Stimulated activated memory B cell treated with anti-CD40 and anti-IgM and Interleukin-4, amounts not matched to agents 10 μg/mL and 1 μg/mL and 100 μg/mL, for 72 hours (primary cell): ENCODE measurements at regions not wholly inside any gene's neighbourhood (a gene's known extent, or its start where the extent isn't known, plus 50 kb on each side); places are given as distances from the start of the nearest gene placed in this dataset.

ENCODE experiments used
- ATAC-seq: fragments of 150-1000 bp; cut with Tn5 transposase; 2 replicates; pipeline ENCODE4 v1.10.0; 2021
- H3K27ac Mint-ChIP-seq: one replicate; pipeline ENCODE4 v1.8.0; 2022; ENCODE audit warnings: mild to moderate bottlenecking, mixed read lengths
- H3K27me3 Mint-ChIP-seq: one replicate; pipeline ENCODE4 v1.8.0; 2022; ENCODE audit warnings: mixed read lengths
- H3K36me3 Mint-ChIP-seq: one replicate; pipeline ENCODE4 v1.8.0; 2022; ENCODE audit warnings: mixed read lengths
- H3K4me1 Mint-ChIP-seq: one replicate; pipeline ENCODE4 v1.8.0; 2022; ENCODE audit warnings: mixed read lengths
- H3K4me3 Mint-ChIP-seq: one replicate; pipeline ENCODE4 v1.8.0; 2022; ENCODE audit warnings: mild to moderate bottlenecking, moderate library complexity, mixed read lengths
- H3K9me3 Mint-ChIP-seq: one replicate; pipeline ENCODE4 v1.8.0; 2022; ENCODE audit warnings: mixed read lengths

GRCh38 chr1:172960019-172960418 lies 90.7 kb downstream of the TNFSF18 start:
- Mint-ChIP-seq H3K27me3 (no peaks in the 10 kb centered on the region), H3K4me1 (peaks cover 8% of the 10 kb centered on the region), H3K9me3 (peaks cover 2% of the 10 kb centered on the region), H3K27ac (no peak overlapping the region), H3K4me3 (no peak overlapping the region), H3K36me3 (no peaks in the 10 kb centered on the region)
- ATAC-seq: no peak

GRCh38 chr1:172960454-172961208 lies 90.1 kb downstream of the TNFSF18 start:
- ATAC-seq: no peak
- Mint-ChIP-seq H3K27ac (no peak overlapping the region), H3K4me3 (no peak overlapping the region), H3K9me3 (peaks cover 2% of the 10 kb centered on the region), H3K36me3 (no peaks in the 10 kb centered on the region), H3K27me3 (no peaks in the 10 kb centered on the region), H3K4me1 (peaks cover 8% of the 10 kb centered on the region)

- H3K27me3 Mint-ChIP-seq: no peaks in the 10 kb centered on the region
- H3K4me1 Mint-ChIP-seq: peaks cover 9% of the 10 kb centered on the region
- H3K9me3 Mint-ChIP-seq: peaks cover 2% of the 10 kb centered on the region
- no peak overlapping the region for H3K27ac Mint-ChIP-seq
- H3K36me3 Mint-ChIP-seq: no peaks in the 10 kb centered on the region
- no peak overlapping the region for H3K4me3 Mint-ChIP-seq
- no peak for ATAC-seq
These were observed 85.9 kb downstream of the TNFSF18 start for GRCh38 chr1:172964864-172965263.

DNA sequence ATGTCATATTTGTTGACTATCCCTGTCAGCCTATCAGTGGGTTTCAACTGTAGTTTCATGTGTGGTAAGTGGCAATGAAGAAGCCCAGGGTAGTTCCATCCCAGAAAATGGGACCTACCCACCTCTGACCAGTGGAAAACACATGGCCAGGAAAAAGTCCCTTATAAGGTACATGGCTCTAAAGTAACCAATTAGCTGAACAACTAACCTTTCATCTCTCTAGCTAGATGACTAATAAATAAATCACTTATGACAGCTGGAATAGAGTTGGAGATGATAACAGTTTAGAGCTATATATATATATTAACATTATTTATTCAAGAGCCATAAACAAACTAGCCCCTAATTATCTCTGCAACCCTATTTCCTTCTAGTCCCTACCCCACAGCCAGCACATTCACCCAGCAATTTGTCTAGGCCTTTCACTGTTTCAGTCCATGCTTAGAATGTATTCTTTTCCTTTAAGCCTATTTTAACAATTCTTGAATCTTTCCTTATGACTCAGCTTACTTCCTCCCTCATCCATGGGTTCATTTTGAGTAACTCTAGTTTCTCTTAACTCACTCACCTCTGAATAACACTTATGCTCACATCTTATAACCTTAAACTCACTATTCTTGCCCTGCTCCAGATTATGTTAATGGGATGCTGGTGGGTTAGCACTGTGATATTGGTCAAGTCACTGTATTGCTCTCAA lies 83.7 kb downstream of the TNFSF18 start:
- H3K27ac Mint-ChIP-seq: no peak overlapping the region

DNA sequence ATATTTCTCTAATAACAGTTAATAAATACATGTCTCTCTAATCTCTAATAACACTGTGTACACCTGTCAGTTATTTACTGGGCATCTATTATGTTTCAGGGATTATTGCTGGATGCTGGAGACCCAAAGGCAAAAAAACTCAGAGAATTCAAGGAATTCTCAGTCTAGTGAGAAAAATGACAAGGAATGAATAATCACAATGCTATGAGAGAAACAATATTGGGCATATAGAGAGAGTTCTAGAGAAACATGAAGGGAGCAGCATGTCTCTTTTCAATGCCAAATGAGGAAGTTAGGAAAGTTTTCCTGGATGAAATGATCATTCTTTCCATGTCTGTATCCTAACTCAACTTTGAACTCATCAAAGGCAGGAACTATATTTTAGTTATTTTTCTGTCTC lies 82.8 kb downstream of the TNFSF18 start:
- H3K27ac Mint-ChIP-seq: no peak overlapping the region
- H3K4me1 Mint-ChIP-seq: peaks cover 9% of the 10 kb centered on the region
- H3K27me3 Mint-ChIP-seq: peaks cover 9% of the 10 kb centered on the region
- no peak overlapping the region for H3K4me3 Mint-ChIP-seq
- H3K36me3 Mint-ChIP-seq: no peaks in the 10 kb centered on the region
- no peaks in the 10 kb centered on the region for H3K9me3 Mint-ChIP-seq
- no peak for ATAC-seq

More for the DNA sequence above, 83.7 kb downstream of the TNFSF18 start:
- peak; percentile 66 for ATAC-seq
- Mint-ChIP-seq H3K9me3 (no peaks in the 10 kb centered on the region), H3K36me3 (no peaks in the 10 kb centered on the region), H3K27me3 (peaks cover 6% of the 10 kb centered on the region), H3K4me3 (no peak overlapping the region), H3K4me1 (peaks cover 9% of the 10 kb centered on the region)

DNA sequence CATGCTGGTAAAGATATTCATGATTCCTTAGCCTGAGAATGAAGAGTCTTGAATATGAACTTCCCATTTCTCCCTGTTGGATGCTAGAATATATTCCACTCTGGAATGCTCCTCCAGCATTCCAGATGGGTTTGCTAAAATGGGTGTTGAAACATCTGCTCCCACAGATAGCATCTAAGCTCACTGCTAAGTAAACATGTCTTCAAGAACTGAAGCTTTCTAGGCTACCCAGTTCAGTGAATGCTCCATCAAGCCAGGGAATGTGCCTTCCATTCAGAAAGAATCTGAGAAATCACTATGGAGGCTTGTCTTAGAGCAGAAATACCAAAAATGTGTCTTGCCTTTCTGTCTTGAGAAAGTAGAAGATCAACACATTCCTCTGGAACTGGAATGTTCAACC lies 81.1 kb downstream of the TNFSF18 start:
- ATAC-seq: no peak
- Mint-ChIP-seq H3K4me1 (peaks cover 9% of the 10 kb centered on the region), H3K27me3 (peaks cover 9% of the 10 kb centered on the region), H3K4me3 (no peak overlapping the region), H3K9me3 (no peaks in the 10 kb centered on the region), H3K27ac (no peak overlapping the region), H3K36me3 (no peaks in the 10 kb centered on the region)

DNA sequence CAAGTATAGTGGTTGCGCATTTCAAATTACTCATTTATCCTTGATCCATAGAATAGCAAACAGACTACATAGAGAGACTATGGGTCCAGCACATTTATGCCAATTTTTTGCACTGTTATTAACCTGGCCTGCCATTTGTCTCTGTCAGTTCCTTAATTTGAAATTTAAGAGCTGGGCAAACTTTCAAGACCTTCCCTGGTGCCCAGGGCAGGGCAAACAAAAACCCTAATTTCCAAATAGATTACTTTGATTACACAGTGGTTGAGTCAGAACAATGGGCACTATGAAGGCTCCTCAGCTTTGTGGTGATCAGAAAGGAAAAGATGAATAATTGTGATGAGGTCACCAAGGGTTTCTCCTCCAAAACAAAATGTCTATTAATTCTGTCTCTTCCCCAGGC lies 80.6 kb downstream of the TNFSF18 start:
- Mint-ChIP-seq H3K27me3 (peaks cover 9% of the 10 kb centered on the region), H3K4me1 (peaks cover 9% of the 10 kb centered on the region), H3K4me3 (no peak overlapping the region), H3K9me3 (peaks cover 2% of the 10 kb centered on the region), H3K27ac (no peak overlapping the region), H3K36me3 (no peaks in the 10 kb centered on the region)
- ATAC-seq: no peak

- H3K27ac Mint-ChIP-seq: no peak overlapping the region
These were observed 79.5 kb downstream of the TNFSF18 start for GRCh38 chr1:172971241-172971640.

DNA sequence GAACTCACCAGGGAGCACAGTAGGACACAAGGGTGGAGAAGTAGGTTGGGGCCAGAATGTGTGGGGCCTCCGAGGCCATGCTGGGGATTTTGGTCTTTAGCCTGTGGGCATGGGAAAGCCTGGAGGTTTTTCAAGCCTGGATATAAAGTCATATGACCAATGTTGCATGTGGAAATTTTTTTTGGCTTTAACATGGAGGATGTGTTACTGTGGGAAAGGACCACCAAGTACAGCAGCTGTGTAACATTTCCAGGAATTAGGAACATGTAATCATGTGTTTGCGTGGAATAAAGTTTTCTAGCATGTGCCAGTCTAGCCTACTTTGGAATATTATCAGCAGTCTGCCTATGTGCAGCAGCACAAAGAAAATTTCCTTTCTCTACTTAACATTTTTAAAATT lies 78.5 kb downstream of the TNFSF18 start:
- Mint-ChIP-seq H3K4me1 (peaks cover 7% of the 10 kb centered on the region), H3K27me3 (peaks cover 9% of the 10 kb centered on the region), H3K9me3 (peaks cover 2% of the 10 kb centered on the region), H3K27ac (no peak overlapping the region), H3K36me3 (no peaks in the 10 kb centered on the region), H3K4me3 (no peak overlapping the region)
- ATAC-seq: no peak

More at GRCh38 chr1:172971241-172971640, 79.5 kb downstream of the TNFSF18 start:
- ATAC-seq: no peak
- Mint-ChIP-seq H3K36me3 (no peaks in the 10 kb centered on the region), H3K4me1 (peaks cover 9% of the 10 kb centered on the region), H3K9me3 (peaks cover 2% of the 10 kb centered on the region), H3K4me3 (no peak overlapping the region), H3K27me3 (peaks cover 9% of the 10 kb centered on the region)

DNA sequence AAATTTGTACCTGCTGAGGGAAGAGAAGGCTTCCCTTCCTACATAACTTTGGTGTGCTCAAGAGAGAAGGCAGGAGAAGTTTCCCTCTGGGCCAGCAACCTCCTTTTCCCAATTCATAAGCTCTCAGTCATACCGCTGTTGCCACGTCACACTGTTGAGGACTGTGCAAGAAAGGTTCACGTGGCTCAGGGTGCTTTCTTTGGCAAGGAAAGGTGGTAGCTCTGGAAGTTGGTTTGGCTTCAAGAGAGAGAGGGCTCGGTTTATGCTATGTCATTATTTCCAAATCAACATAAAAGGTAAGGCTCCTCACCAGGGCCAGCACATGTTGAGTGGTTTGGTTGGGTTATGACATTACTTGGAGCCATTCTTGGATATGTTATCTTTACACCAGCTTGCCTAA lies 77.3 kb downstream of the TNFSF18 start:
- Mint-ChIP-seq H3K27me3 (peaks cover 9% of the 10 kb centered on the region), H3K4me1 (peaks cover 10% of the 10 kb centered on the region), H3K27ac (no peak overlapping the region), H3K36me3 (no peaks in the 10 kb centered on the region), H3K4me3 (no peak overlapping the region), H3K9me3 (peaks cover 2% of the 10 kb centered on the region)
- ATAC-seq: no peak

DNA sequence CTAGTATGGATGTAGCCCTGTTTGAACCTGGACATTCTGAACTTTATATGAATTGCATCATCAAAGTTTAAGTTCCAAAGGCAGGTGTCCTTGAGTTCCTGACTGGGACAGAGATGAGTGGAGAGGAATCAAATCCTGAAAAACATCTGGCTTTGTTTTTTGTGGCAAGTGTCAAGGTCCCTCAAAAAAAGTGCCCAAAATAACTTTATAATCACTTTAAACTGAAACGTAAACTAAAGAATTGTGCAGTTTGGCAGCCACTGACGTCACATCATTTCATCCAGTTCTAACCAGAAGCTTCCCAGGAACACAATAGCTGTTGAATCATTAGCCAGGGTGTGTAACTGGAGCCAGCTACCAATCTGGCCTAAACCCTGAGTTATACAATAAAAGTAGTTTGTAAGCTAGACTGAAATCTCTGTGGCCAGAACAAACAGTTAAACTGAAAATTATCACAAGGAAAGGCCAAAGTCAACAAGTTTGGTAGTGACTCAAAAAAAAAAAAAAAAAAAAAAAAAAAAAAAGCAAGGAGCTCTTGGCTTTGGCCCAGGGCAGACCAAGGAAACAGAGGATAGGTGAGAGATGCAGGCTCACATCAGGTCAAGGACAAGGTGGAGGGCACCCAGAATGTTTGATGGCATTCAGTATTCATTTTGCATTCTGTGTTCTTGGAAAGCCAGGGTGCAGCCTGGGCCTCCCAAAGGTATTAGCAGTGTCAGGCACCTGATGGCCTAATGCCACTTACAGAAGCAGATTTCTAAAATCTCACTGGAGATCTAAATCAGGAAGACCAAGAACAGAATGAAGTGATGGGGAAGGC lies 74.3 kb downstream of the TNFSF18 start:
- H3K4me1 Mint-ChIP-seq: peaks cover 10% of the 10 kb centered on the region
- no peak overlapping the region for H3K27ac Mint-ChIP-seq
- H3K9me3 Mint-ChIP-seq: peaks cover 2% of the 10 kb centered on the region
- ATAC-seq: no peak
- H3K36me3 Mint-ChIP-seq: no peaks in the 10 kb centered on the region
- H3K4me3 Mint-ChIP-seq: no peak overlapping the region
- peaks cover 9% of the 10 kb centered on the region for H3K27me3 Mint-ChIP-seq

DNA sequence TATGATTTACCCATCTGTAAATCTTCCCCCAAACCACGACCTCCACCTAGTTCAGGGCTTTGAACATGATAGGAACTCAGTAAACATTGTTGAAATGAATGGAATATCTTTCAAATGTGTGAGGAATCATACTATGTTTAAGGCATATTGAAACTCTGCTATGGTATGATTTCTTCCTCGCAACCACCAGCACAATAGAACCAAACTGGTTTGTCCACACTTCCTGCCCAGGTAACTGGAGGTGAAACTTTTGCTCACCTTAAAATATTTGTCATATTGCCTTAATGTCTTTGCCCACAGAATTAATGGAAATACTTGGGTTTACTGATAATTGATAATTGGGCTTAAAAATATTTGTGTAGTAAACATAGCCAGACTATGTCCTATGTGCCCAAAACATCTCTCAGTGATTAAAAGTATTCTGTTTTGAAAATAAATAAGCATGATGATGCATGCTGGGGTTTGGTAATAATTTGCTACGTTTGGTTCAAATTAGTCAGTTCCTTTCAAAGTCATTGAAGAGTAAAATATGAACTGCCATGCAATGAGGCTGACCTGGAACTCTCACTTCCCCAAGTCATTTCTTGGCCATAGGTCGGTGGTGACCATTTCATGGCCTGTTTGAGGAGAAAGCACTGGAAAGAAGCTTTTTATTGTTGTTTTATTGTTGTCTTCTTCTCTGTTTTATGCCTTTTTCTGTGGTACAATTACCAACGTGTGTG lies 73.3 kb downstream of the TNFSF18 start:
- peak; percentile 57 for ATAC-seq
- Mint-ChIP-seq H3K27me3 (no peaks in the 10 kb centered on the region), H3K9me3 (peaks cover 2% of the 10 kb centered on the region), H3K4me1 (peaks cover 10% of the 10 kb centered on the region), H3K27ac (peak overlapping the region; percentile 34), H3K4me3 (no peak overlapping the region), H3K36me3 (no peaks in the 10 kb centered on the region)

DNA sequence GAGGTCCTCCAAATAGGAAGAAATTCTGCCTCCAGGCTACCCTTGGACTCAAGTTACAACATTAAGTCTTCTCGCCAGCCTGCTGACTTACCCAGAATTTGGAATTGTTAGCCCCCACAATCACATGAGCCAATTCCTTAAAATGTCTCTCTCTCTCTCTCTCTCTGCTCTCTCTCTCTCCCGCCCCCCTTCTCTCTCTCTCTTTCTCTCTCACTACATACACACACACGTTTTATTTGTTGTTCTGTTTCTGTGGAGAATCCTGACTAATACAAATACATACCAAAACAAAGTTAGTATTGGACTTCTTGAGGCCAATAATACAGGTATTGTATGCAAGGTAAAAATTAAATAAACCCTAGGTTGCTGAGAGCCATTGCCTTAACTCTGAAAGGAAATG lies 72.1 kb downstream of the TNFSF18 start:
- Mint-ChIP-seq H3K4me1 (peaks cover 10% of the 10 kb centered on the region), H3K4me3 (no peak overlapping the region), H3K36me3 (no peaks in the 10 kb centered on the region), H3K27me3 (no peaks in the 10 kb centered on the region), H3K9me3 (peaks cover 2% of the 10 kb centered on the region), H3K27ac (no peak overlapping the region)
- no peak for ATAC-seq

DNA sequence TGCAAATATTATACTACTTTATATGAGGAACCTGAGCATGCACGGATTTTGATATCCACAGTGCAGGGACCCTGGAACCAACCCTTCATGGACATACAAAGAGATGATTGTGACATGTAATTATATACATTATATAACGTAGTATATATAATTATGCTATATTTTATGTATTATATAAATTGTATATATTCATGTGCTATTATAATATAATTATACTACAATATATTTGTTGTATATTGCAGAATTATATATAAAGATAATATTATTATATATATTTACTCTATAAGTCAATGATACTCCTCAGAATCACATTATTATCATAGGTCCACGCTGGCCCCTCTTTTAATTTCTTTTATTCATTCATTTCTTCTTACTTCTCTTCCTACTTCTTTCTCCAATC lies 70.9 kb downstream of the TNFSF18 start:
- no peak for ATAC-seq
- no peaks in the 10 kb centered on the region for H3K36me3 Mint-ChIP-seq
- no peaks in the 10 kb centered on the region for H3K27me3 Mint-ChIP-seq
- H3K9me3 Mint-ChIP-seq: peaks cover 1% of the 10 kb centered on the region
- H3K27ac Mint-ChIP-seq: no peak overlapping the region
- peaks cover 10% of the 10 kb centered on the region for H3K4me1 Mint-ChIP-seq
- no peak overlapping the region for H3K4me3 Mint-ChIP-seq

DNA sequence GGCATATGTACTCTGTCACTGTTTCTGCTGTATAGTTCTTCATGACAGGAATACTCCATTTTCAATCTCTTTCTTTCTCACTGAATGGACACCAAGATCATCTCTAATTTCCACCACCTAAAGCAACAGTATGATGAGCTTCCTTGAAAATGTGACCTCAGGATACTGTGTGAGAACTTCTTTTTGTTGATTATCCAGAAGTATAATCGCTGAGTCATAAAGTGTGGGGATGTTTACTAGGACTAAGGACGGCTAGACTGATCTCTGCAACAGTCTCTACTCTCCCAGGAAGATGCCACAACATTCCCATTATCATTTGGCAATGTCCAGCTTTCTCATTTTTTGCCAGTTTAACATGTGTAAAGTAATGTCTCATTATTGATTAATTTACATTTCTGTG lies 70.3 kb downstream of the TNFSF18 start:
- Mint-ChIP-seq H3K36me3 (no peaks in the 10 kb centered on the region), H3K4me1 (peaks cover 10% of the 10 kb centered on the region), H3K27ac (no peak overlapping the region), H3K9me3 (no peaks in the 10 kb centered on the region), H3K4me3 (no peak overlapping the region), H3K27me3 (no peaks in the 10 kb centered on the region)
- no peak for ATAC-seq
